Endothelial cell of umbilical vein (primary cell): ENCODE measurements at regions not wholly inside any gene's neighbourhood (a gene's known extent, or its start where the extent isn't known, plus 50 kb on each side); places are given as distances from the start of the nearest gene placed in this dataset.

Source experiments
- BruUV-seq: library from RNA; stranded (reverse); fragments of 400-500 nt; replicated peaks from 2 replicates; lab custom pipeline; 2021; lab: Mats Ljungman, UMichigan
- CTCF ChIA-PET: fragments of 300-600, 350-600 bp; sonication (Branson Sonifier 250); formaldehyde crosslinking; loops from one replicate; lab custom pipeline; 2021; ENCODE audit warnings: antibody characterized with exemption, inconsistent platforms; lab: Charles Lee
- POLR2A ChIA-PET: fragments of 300-600, 350-600 bp; sonication (Branson Sonifier 250); formaldehyde crosslinking; loops from one replicate; lab custom pipeline; 2021; ENCODE audit warnings: antibody characterized with exemption, inconsistent platforms; lab: Charles Lee
- DNase-seq: peaks from one replicate; pipeline ENCODE4 v3.0.0-alpha.2; 2011; ENCODE audit warnings: low read depth, low spot score
- FAIRE-seq: peaks from 2 replicates; lab custom pipeline; 2011; peaks lifted over from hg19 to GRCh38; lab: Jason Lieb, UNC
- H2AFZ ChIP-seq: 2 replicates; pipeline ENCODE4 v1.6.0; 2012; ENCODE audit warnings: low read depth, low read length, control low read depth, inconsistent platforms
- H3K27ac ChIP-seq: 2 replicates; pipeline ENCODE4 v1.5.1; 2011; ENCODE audit warnings: low read depth, mild to moderate bottlenecking, control low read depth, low read length, moderate library complexity; ENCODE audit not compliant: insufficient read depth
- H3K27me3 ChIP-seq, 2 experiments: 2 replicates each; pipeline versions ENCODE4 v1.6.0 to v1.6.1; 2011; ENCODE audit warnings: low read length in 2 of 2, mixed read lengths in 1 of 2; ENCODE audit not compliant: control insufficient read depth in 2 of 2, insufficient read depth in 2 of 2
- H3K36me3 ChIP-seq, 2 experiments: 2 replicates in 1 of 2; 3 replicates in 1 of 2; pipeline ENCODE4 v1.5.1; 2011; ENCODE audit warnings: low read length in 2 of 2, mild to moderate bottlenecking in 1 of 2, moderate library complexity in 1 of 2; ENCODE audit not compliant: control insufficient read depth in 2 of 2, insufficient read depth in 2 of 2; ENCODE audit errors: extremely low read depth in 1 of 2
- H3K4me1 ChIP-seq: 3 replicates; pipeline ENCODE4 v1.5.1; 2011; ENCODE audit warnings: mild to moderate bottlenecking, low read length; ENCODE audit not compliant: control insufficient read depth, insufficient read depth; ENCODE audit errors: extremely low read depth
- H3K4me2 ChIP-seq: 2 replicates; pipeline ENCODE4 v1.6.1; 2011; ENCODE audit warnings: low read length, control low read depth, mixed read lengths; ENCODE audit not compliant: insufficient read depth
- H3K4me3 ChIP-seq, 3 experiments: fragments of 200-600 bp in 1 of 3; sonication (generic), shearing (Covaris generic) in 1 of 3; replicated peaks in 1 of 3; 2 replicates each; pipeline ENCODE4 v1.5.1; 2011 to 2016; ENCODE audit warnings: control low read depth in 3 of 3, low read length in 3 of 3, mild to moderate bottlenecking in 2 of 3, inconsistent platforms in 1 of 3, low read depth in 1 of 3, moderate library complexity in 1 of 3; ENCODE audit not compliant: insufficient read depth in 1 of 3
- H3K79me2 ChIP-seq: 2 replicates; pipeline ENCODE4 v1.6.0; 2012; ENCODE audit warnings: low read length, inconsistent platforms; ENCODE audit not compliant: control insufficient read depth, insufficient read depth
- H3K9ac ChIP-seq: replicated peaks from 2 replicates; pipeline ENCODE3; 2011; ENCODE audit warnings: low read length, control low read depth; ENCODE audit not compliant: insufficient read depth; ENCODE audit errors: extremely low read depth
- H3K9me1 ChIP-seq: replicated peaks from 3 replicates; pipeline ENCODE4 v1.6.0; 2011; ENCODE audit warnings: mild to moderate bottlenecking, low read length; ENCODE audit not compliant: control insufficient read depth, insufficient read depth; ENCODE audit errors: extremely low read depth
- H3K9me3 ChIP-seq: replicated peaks from 2 replicates; pipeline ENCODE4 v1.5.1; 2012; ENCODE audit warnings: low read length, inconsistent platforms; ENCODE audit not compliant: control insufficient read depth, insufficient read depth
- H4K20me1 ChIP-seq: replicated peaks from 2 replicates; pipeline ENCODE3; 2011; ENCODE audit warnings: mild to moderate bottlenecking, low read length; ENCODE audit not compliant: control insufficient read depth, insufficient read depth; ENCODE audit errors: extremely low read depth
- EZH2 ChIP-seq: IDR thresholded peaks from 2 replicates; pipeline ENCODE4 v1.6.1; 2012; ENCODE audit warnings: borderline replicate concordance, low read depth, mild to moderate bottlenecking, moderate library complexity, low read length, inconsistent platforms; ENCODE audit not compliant: severe bottlenecking
- FOS ChIP-seq: IDR thresholded peaks from 2 replicates; pipeline ENCODE4 v1.6.1; 2011; ENCODE audit warnings: mild to moderate bottlenecking, low read length, moderate library complexity, borderline replicate concordance; ENCODE audit not compliant: insufficient read depth
- GATA2 ChIP-seq: IDR thresholded peaks from 2 replicates; pipeline ENCODE4 v1.7.0; 2011; ENCODE audit warnings: low read depth, mild to moderate bottlenecking, moderate library complexity, mixed read lengths, low read length; ENCODE audit not compliant: insufficient read length, insufficient read depth
- JUN ChIP-seq: IDR thresholded peaks from 2 replicates; pipeline ENCODE4 v1.6.1; 2011; ENCODE audit warnings: borderline replicate concordance, low read depth; ENCODE audit not compliant: insufficient read length, insufficient read depth
- MYC ChIP-seq: IDR thresholded peaks from one replicate; pipeline ENCODE4 v1.6.1; 2011; ENCODE audit warnings: mild to moderate bottlenecking, low read depth, low read length
- POLR2A ChIP-seq: IDR thresholded peaks from 2 replicates; pipeline ENCODE4 v1.6.1; 2012; ENCODE audit warnings: low read depth, mild to moderate bottlenecking, control low read depth, low read length
- POLR2AphosphoS5 ChIP-seq: IDR thresholded peaks from 2 replicates; pipeline ENCODE4 v1.6.1; 2012; ENCODE audit warnings: low read depth, mild to moderate bottlenecking, control low read depth, low read length, moderate library complexity; ENCODE audit not compliant: insufficient read depth
- dilution Hi-C: fragments of 300-500 bp; cut with MboI; formaldehyde crosslinking; loops from one replicate; pipeline ENCODE4 v1.15.0; 2019; ENCODE audit warnings: low sequenced_read_pairs; ENCODE audit not compliant: extremely low pct_ligation_motif_present
- intact Hi-C: fragments of 100-400 bp; cut with micrococcal nuclease; formaldehyde crosslinking; loops from one replicate; pipeline ENCODE4 v1.10.0; 2022
- TF ChIP-seq, protein P1 (sequence below), 2 donors: IDR thresholded peaks; 1 replicate in 1 of 2; 2 replicates in 1 of 2; pipeline ENCODE4 v1.5.1; 2011; ENCODE audit warnings: low read length in 2 of 2, mild to moderate bottlenecking in 2 of 2, moderate library complexity in 2 of 2, control low read depth in 1 of 2, inconsistent platforms in 1 of 2, low read depth in 1 of 2; ENCODE audit not compliant: insufficient read depth in 1 of 2; ENCODE audit errors: extremely low read depth in 1 of 2
- TF ChIP-seq, protein P2 (sequence below): IDR thresholded peaks from 2 replicates; pipeline ENCODE4 v1.6.1; 2011; ENCODE audit not compliant: insufficient read depth, insufficient read length

- no peak for FAIRE-seq
- no peaks in the 10 kb centered on the region for H3K4me1 ChIP-seq
- no TSS peak for BruUV-seq
- dilution Hi-C loops, result no loop called here
- H3K79me2 ChIP-seq, result no peaks in the 10 kb centered on the region
- no peak for DNase-seq
- H3K9me1 ChIP-seq, result no peaks in the 10 kb centered on the region
- no peak for TF ChIP-seq JUN
- no peak for TF ChIP-seq MYC
- TF ChIP-seq POLR2A, result no peak
- no peak for TF ChIP-seq FOS
- H2AFZ ChIP-seq, result no peak overlapping the region
- no peak overlapping the region for H3K9ac ChIP-seq
- H3K27ac ChIP-seq, result no peak overlapping the region
- intact Hi-C loops, result no loop called here
- ChIA-PET CTCF (no interaction called here), POLR2A (no interaction called here)
- no peak overlapping the region for H3K4me3 ChIP-seq
- H3K36me3 ChIP-seq, result no peaks in the 10 kb centered on the region
- H4K20me1 ChIP-seq, result no peaks in the 10 kb centered on the region
- no peak overlapping the region for H3K4me2 ChIP-seq
- H3K27me3 ChIP-seq, result no peaks in the 10 kb centered on the region
- no peaks in the 10 kb centered on the region for H3K9me3 ChIP-seq
Measured at GRCh38 chr20:22288957-22289356, 295.4 kb downstream of the FOXA2 start.

- Histone ChIP-seq H3K9me3 (no peaks in the 10 kb centered on the region), H3K4me2 (no peak overlapping the region), H3K27me3 (no peaks in the 10 kb centered on the region), H3K79me2 (no peaks in the 10 kb centered on the region), H3K9ac (no peak overlapping the region), H3K9me1 (no peaks in the 10 kb centered on the region), H4K20me1 (no peaks in the 10 kb centered on the region), H2AFZ (no peak overlapping the region), H3K27ac (no peak overlapping the region), H3K4me3 (no peak overlapping the region), H3K4me1 (no peaks in the 10 kb centered on the region), H3K36me3 (no peaks in the 10 kb centered on the region)
- TF ChIP-seq POLR2AphosphoS5 (no peak), EZH2 (no peak), MYC (no peak), FOS (no peak), POLR2A (no peak), GATA2 (no peak), JUN (no peak)
- TF ChIP-seq, protein P1, sequence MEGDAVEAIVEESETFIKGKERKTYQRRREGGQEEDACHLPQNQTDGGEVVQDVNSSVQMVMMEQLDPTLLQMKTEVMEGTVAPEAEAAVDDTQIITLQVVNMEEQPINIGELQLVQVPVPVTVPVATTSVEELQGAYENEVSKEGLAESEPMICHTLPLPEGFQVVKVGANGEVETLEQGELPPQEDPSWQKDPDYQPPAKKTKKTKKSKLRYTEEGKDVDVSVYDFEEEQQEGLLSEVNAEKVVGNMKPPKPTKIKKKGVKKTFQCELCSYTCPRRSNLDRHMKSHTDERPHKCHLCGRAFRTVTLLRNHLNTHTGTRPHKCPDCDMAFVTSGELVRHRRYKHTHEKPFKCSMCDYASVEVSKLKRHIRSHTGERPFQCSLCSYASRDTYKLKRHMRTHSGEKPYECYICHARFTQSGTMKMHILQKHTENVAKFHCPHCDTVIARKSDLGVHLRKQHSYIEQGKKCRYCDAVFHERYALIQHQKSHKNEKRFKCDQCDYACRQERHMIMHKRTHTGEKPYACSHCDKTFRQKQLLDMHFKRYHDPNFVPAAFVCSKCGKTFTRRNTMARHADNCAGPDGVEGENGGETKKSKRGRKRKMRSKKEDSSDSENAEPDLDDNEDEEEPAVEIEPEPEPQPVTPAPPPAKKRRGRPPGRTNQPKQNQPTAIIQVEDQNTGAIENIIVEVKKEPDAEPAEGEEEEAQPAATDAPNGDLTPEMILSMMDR (IDR thresholded peaks at IDR 0.05; ENCODE audit: extremely low read depth in 1 of 2, insufficient read depth in 1 of 2, low read depth in 1 of 2, low read length in 2 of 2), result no peak
- TF ChIP-seq, protein P2, sequence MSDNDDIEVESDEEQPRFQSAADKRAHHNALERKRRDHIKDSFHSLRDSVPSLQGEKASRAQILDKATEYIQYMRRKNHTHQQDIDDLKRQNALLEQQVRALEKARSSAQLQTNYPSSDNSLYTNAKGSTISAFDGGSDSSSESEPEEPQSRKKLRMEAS, result no peak
- BruUV-seq, result no TSS peak
- DNase-seq, result no peak
- intact Hi-C loops (no loop called here), dilution Hi-C loops (no loop called here)
- CTCF ChIA-PET, result no interaction called here
- POLR2A ChIA-PET, result no interaction called here
- FAIRE-seq, result no peak
Measured at GRCh38 chr20:22288156-22288555, 296.2 kb downstream of the FOXA2 start.
